ENCODE measurements at regions not wholly inside any gene's neighbourhood (a gene's known extent, or its start where the extent isn't known, plus 50 kb on each side); places are given as distances from the start of the nearest gene placed in this dataset.
"Not testable (repeated sequence)": the region's sequence is repeated elsewhere in the genome, so short reads cannot be mapped to it uniquely, and the experiment has no call there.

GRCh38 chr16:16935909-16936308 is 534.9 kb downstream of the XYLT1 start:
- not testable (repeated sequence) for TF ChIP-seq ZNF274 (IDR thresholded peaks at IDR 0.05; ENCODE audit: low read depth, low read length); SUZ12 (IDR thresholded peaks at IDR 0.05; ENCODE audit: extremely low read depth, insufficient read depth, insufficient read length)
